ENCODE measurements at regions not wholly inside any gene's neighbourhood (a gene's known extent, or its start where the extent isn't known, plus 50 kb on each side); places are given as distances from the start of the nearest gene placed in this dataset.

- no peak for TF ChIP-seq POLR2A (IDR thresholded peaks at IDR 0.05; ENCODE audit: low read length)
- no peak for TF ChIP-seq GATA1 (IDR thresholded peaks at IDR 0.05; ENCODE audit: low read depth, low read length)
- DNase-seq: no peak
These were observed 600.3 kb upstream of the GCFC2 start for GRCh38 chr2:76310894-76311633.

GRCh38 chr2:76307495-76307894 lies 596.8 kb upstream of the GCFC2 start:
- no peak for DNase-seq
- no peak for TF ChIP-seq POLR2A (IDR thresholded peaks at IDR 0.05; ENCODE audit: low read length)
- TF ChIP-seq GATA1 (IDR thresholded peaks at IDR 0.05; ENCODE audit: low read depth, low read length): no peak

- no peak for DNase-seq
- TF ChIP-seq POLR2A (IDR thresholded peaks at IDR 0.05; ENCODE audit: low read length) (no peak), GATA1 (IDR thresholded peaks at IDR 0.05; ENCODE audit: low read depth, low read length) (no peak)
These were observed 587.3 kb upstream of the GCFC2 start for GRCh38 chr2:76298041-76298440.

GRCh38 chr2:76296438-76296837 lies 585.7 kb upstream of the GCFC2 start:
- no peak for DNase-seq
- TF ChIP-seq GATA1 (IDR thresholded peaks at IDR 0.05; ENCODE audit: low read depth, low read length) (no peak), POLR2A (IDR thresholded peaks at IDR 0.05; ENCODE audit: low read length) (no peak)

- TF ChIP-seq POLR2A (IDR thresholded peaks at IDR 0.05; ENCODE audit: low read length) (no peak), GATA1 (IDR thresholded peaks at IDR 0.05; ENCODE audit: low read depth, low read length) (no peak)
- no peak for DNase-seq
These were observed 585.0 kb upstream of the GCFC2 start for GRCh38 chr2:76295762-76296161.

GRCh38 chr2:76288598-76288997 lies 577.9 kb upstream of the GCFC2 start:
- DNase-seq: no peak
- TF ChIP-seq GATA1 (IDR thresholded peaks at IDR 0.05; ENCODE audit: low read depth, low read length) (no peak), POLR2A (IDR thresholded peaks at IDR 0.05; ENCODE audit: low read length) (no peak)

GRCh38 chr2:76288146-76288545 lies 577.4 kb upstream of the GCFC2 start:
- TF ChIP-seq GATA1 (IDR thresholded peaks at IDR 0.05; ENCODE audit: low read depth, low read length) (no peak), POLR2A (IDR thresholded peaks at IDR 0.05; ENCODE audit: low read length) (no peak)
- no peak for DNase-seq

- TF ChIP-seq GATA1 (IDR thresholded peaks at IDR 0.05; ENCODE audit: low read depth, low read length) (no peak), POLR2A (IDR thresholded peaks at IDR 0.05; ENCODE audit: low read length) (no peak)
- no peak for DNase-seq
These were observed 572.6 kb upstream of the GCFC2 start for GRCh38 chr2:76283350-76283749.

- no peak for DNase-seq
- TF ChIP-seq GATA1 (IDR thresholded peaks at IDR 0.05; ENCODE audit: low read depth, low read length): no peak
- no peak for TF ChIP-seq POLR2A (IDR thresholded peaks at IDR 0.05; ENCODE audit: low read length)
These were observed 570.6 kb upstream of the GCFC2 start for GRCh38 chr2:76281156-76281841.

GRCh38 chr2:76280686-76281085 lies 570.0 kb upstream of the GCFC2 start:
- DNase-seq: no peak
- TF ChIP-seq POLR2A (IDR thresholded peaks at IDR 0.05; ENCODE audit: low read length) (no peak), GATA1 (IDR thresholded peaks at IDR 0.05; ENCODE audit: low read depth, low read length) (no peak)

GRCh38 chr2:76279142-76279541 lies 568.4 kb upstream of the GCFC2 start:
- DNase-seq: no peak
- TF ChIP-seq GATA1 (IDR thresholded peaks at IDR 0.05; ENCODE audit: low read depth, low read length) (no peak), POLR2A (IDR thresholded peaks at IDR 0.05; ENCODE audit: low read length) (no peak)

GRCh38 chr2:76275788-76276187 lies 565.1 kb upstream of the GCFC2 start:
- no peak for DNase-seq
- TF ChIP-seq POLR2A (IDR thresholded peaks at IDR 0.05; ENCODE audit: low read length): no peak
- TF ChIP-seq GATA1 (IDR thresholded peaks at IDR 0.05; ENCODE audit: low read depth, low read length): no peak

GRCh38 chr2:76274676-76275075 lies 564.0 kb upstream of the GCFC2 start:
- no peak for TF ChIP-seq GATA1 (IDR thresholded peaks at IDR 0.05; ENCODE audit: low read depth, low read length)
- no peak for DNase-seq

GRCh38 chr2:76274160-76274559 lies 563.4 kb upstream of the GCFC2 start:
- no peak for DNase-seq
- no peak for TF ChIP-seq GATA1 (IDR thresholded peaks at IDR 0.05; ENCODE audit: low read depth, low read length)
- no peak for TF ChIP-seq POLR2A (IDR thresholded peaks at IDR 0.05; ENCODE audit: low read length)

GRCh38 chr2:76270096-76270710 lies 559.5 kb upstream of the GCFC2 start:
- no peak for DNase-seq
- TF ChIP-seq GATA1 (IDR thresholded peaks at IDR 0.05; ENCODE audit: low read depth, low read length) (no peak), POLR2A (IDR thresholded peaks at IDR 0.05; ENCODE audit: low read length) (no peak)

Measured in erythroblast (primary cell).